ENCODE measurements at regions not wholly inside any gene's neighbourhood (a gene's known extent, or its start where the extent isn't known, plus 50 kb on each side); places are given as distances from the start of the nearest gene placed in this dataset.

DNA sequence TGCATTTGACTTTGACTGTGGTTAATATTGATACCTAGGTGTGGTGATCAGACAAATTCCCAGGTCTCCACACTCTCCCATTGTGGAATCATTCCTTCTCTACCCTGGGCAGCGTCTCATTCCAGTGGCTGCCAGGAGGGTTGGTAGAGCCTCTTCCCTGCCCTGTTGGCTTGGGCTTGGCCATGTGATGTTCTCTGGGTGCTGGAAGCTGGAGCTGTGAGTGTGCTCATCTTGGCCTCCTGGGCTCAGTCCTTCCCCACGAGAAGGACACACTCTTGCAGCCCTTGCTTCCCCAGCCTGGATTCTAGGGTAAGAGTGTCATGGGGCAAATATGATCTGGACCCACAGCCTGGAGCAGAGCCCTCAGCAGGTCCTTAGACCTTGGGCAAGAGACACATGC is 167.2 kb upstream of the IRX4 start:
- intact Hi-C loops (cut with micrococcal nuclease), result no loop called here

GRCh38 chr5:2048664-2049063 is 165.9 kb upstream of the IRX4 start:
- intact Hi-C loops (cut with micrococcal nuclease), result no loop called here

DNA sequence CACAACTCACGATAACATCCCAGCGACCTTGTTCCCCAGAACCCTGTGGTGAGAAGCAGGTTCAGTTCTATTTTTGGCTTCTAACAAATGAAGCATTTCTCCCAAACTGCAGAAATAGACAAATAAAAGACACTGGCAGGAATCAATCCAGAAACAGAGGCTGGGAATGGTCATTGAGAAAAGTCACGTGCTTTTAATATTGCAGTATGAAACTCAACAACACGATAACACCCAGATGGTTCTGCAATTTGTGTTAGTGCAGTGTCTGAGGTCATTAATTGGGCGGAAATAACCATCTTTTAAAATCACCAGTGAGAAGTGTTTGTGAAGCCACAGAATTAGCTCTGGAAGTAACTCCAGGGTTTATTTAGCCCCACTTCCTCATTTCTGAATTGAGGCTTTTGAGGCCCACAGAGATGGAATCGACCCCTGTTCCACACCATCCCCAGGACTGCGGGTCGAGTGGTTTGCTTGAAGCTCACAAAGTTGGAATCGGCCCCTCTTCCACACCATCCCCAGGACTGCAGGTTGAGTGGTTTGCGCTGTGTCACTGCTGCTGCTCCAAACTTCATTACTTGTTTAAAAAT is 164.7 kb upstream of the IRX4 start:
- intact Hi-C loops (cut with micrococcal nuclease), result no loop called here

DNA sequence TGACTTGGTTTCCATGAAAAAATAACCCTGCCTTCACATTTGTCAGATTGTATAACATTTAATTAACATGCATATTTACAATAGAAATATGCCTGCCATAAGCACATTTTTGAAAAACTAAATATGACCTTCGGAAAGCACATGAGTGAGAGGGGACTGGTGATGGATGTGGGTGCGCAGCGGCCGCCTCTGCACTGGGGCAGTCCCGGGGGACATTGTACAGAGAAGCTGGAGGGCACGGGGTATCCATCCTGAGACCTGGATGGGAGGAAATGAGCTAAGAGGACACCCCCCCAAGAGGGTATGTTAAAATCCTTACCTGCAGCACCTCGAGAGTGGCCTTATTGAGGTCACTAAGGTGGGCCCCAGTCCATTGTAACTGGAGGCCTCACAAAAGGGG is 161.3 kb upstream of the IRX4 start:
- intact Hi-C loops (cut with micrococcal nuclease), result no loop called here

DNA sequence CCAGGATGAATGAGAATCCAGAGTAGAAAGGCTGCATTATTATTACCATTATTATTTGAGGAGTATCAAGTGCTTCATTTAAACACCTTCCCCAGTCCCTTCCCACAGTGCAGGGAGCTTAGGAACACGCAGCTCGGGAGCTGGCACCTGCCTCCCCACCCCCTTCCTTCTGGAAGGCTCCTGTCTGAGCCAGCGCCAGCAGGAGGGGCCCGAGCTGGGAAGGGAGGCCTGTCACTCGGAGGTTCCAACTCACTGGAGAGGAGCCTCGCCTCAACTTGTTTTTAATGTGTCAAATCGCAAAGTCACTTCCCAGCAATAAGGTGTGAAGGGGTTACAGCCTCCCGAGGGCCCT is 156.4 kb upstream of the IRX4 start:
- intact Hi-C loops (cut with micrococcal nuclease), result loop anchor here (5.0 kb wide), 1 partner anchor 113 kb away; no protein-coding TSS in a partner anchor

GRCh38 chr5:2038321-2039179 is 155.8 kb upstream of the IRX4 start:
- intact Hi-C loops (cut with micrococcal nuclease), result loop anchor here (1.0 to 5.0 kb wide), 3 partner anchors 114 to 300 kb away; no protein-coding TSS in a partner anchor

DNA sequence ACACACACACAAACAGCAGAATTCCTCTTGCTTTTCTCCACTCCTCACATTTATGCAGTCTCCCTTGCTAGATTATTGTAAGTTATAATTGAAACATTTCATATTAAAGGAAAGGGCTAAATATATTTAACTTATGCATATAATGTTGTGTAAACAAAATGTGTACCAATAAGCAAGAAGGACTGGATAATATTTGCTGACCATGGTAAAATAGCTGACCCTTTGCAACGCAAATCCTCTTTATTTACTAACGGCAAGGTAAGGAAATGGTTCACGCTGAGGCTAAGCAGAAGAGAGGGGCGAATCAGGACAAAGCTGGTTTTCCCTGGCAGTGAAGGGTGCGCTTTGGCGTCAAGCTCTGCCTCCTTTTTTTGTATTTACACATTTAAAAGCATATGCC is 154.2 kb upstream of the IRX4 start:
- intact Hi-C loops (cut with micrococcal nuclease), result loop anchor here (5.0 kb wide), 1 partner anchor 115 kb away; no protein-coding TSS in a partner anchor

GRCh38 chr5:2032432-2032831 is 149.7 kb upstream of the IRX4 start:
- intact Hi-C loops (cut with micrococcal nuclease), result no loop called here

- intact Hi-C loops (cut with micrococcal nuclease), result no loop called here
Measured at GRCh38 chr5:2031581-2031980, 148.9 kb upstream of the IRX4 start.

- intact Hi-C loops (cut with micrococcal nuclease), result no loop called here
Measured at GRCh38 chr5:2030131-2030530, 147.4 kb upstream of the IRX4 start.

GRCh38 chr5:2029206-2029605 is 146.5 kb upstream of the IRX4 start:
- intact Hi-C loops (cut with micrococcal nuclease), result no loop called here

- intact Hi-C loops (cut with micrococcal nuclease), result no loop called here
Measured at GRCh38 chr5:2027790-2028189, 145.1 kb upstream of the IRX4 start.

DNA sequence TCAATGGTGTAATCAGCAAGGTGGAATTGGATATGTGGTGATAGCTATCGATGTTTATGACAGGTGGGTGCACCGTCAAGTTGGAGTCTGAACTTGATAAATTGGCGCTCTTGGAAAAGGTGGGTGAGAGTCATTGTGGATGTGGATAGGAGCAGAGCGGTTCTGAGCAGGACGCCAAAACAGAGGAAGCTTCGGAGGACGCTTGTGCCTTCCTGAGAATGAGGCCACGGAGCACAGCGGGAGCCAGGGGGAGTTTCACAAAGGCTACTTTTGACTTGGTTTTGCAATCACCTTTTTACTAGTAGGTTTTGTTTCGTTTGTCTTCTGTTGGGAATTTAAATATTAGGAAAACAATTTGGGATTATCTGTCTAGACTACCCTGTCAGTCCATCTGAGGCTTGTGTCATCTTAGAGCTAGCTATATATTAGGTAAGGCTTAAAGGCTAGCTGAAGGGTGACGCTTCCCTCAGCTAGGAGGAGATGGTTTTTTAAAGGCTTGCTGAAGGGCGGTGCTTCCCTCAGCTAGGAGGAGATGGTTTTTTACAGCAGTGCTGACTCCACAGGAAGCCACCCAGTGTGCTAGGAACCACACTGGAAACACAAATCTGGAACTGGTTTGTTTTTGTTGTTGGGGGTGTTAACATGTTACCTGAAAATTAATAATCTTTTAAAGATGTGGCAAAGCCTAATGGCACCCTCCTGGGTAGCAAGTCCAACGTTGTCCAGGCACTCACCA is 142.4 kb upstream of the IRX4 start:
- intact Hi-C loops (cut with micrococcal nuclease), result no loop called here

- intact Hi-C loops (cut with micrococcal nuclease), result no loop called here
Measured at GRCh38 chr5:2023196-2023595, 140.5 kb upstream of the IRX4 start.

DNA sequence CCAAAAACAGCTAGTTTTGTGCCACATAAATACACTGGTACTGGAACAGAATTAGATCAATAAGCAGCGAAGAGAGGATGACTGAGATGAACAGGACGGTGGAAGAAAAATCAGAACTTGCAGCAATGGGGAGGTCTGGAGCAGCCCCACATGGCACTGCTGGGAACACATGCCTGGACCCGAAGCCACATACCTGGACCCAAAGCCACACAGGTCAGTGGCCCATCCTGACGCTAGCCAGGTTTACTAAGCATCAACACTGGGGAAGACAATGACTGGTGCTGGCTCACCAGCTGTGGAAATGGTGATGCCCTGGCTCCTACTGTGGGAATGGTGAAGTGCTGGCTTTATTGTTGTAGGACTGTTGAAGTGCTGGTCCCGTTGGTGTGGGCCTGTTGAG is 139.7 kb upstream of the IRX4 start:
- intact Hi-C loops (cut with micrococcal nuclease), result no loop called here

DNA sequence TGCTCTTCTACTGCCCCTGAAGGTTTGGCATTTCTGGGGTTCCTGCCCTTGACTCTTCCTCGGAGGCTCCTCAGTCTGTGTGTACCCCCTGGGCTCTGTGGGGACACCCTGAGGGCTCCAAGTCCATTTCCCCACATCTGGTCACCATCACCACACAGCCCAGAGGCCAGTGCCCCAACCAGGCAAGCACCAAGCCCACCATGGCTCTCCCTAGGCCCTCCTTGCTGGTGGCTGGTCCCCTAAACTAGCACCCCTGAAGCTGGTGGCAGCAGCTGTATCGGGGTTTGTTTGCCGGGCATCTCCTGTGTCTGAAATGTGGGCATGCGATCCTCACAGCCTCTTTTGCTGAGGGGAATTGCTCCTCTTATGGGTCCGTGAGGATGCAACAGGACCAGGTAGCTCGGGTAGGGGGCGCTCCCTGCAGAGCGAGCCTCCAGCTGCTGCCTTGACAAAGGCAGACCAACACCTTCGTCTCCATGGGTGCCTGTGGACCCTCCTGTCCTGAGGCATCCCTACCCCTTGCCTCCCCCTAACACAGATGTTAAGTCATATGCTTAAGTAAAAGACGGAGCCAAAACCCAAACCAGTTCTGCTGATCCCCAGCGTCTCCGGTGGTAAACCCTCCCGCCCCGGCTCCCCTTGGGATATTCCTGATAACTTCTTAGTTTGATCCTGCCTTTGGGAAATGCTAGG is 138.9 kb upstream of the IRX4 start:
- intact Hi-C loops (cut with micrococcal nuclease), result no loop called here

GRCh38 chr5:2020730-2021129 is 138.0 kb upstream of the IRX4 start:
- intact Hi-C loops (cut with micrococcal nuclease), result no loop called here

DNA sequence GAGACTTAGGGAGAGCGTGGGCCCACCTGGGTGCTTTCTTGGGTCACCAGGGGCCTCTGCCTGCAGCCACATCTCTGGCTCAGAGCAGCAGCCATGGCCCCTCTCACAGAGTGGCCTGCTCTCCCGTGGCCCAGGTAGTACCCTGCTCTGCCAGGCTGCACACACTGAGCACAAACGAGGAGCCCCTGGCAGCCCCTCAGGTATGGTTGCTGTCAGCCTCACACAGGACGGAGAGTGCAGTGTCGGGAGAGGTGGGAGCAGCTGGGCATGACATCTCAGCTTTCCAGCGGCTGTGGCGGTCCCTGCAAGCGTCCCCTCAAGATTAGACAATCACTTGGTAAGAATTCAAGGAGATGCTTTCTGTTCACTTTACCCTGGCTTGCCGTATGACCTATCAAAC is 137.0 kb upstream of the IRX4 start:
- intact Hi-C loops (cut with micrococcal nuclease), result loop anchor here (5.0 kb wide), 1 partner anchor 352 kb away; no protein-coding TSS in a partner anchor

- intact Hi-C loops (cut with micrococcal nuclease), result loop anchor here (5.0 kb wide), 1 partner anchor 351 kb away; no protein-coding TSS in a partner anchor
Measured at GRCh38 chr5:2018390-2018724, 135.6 kb upstream of the IRX4 start.

DNA sequence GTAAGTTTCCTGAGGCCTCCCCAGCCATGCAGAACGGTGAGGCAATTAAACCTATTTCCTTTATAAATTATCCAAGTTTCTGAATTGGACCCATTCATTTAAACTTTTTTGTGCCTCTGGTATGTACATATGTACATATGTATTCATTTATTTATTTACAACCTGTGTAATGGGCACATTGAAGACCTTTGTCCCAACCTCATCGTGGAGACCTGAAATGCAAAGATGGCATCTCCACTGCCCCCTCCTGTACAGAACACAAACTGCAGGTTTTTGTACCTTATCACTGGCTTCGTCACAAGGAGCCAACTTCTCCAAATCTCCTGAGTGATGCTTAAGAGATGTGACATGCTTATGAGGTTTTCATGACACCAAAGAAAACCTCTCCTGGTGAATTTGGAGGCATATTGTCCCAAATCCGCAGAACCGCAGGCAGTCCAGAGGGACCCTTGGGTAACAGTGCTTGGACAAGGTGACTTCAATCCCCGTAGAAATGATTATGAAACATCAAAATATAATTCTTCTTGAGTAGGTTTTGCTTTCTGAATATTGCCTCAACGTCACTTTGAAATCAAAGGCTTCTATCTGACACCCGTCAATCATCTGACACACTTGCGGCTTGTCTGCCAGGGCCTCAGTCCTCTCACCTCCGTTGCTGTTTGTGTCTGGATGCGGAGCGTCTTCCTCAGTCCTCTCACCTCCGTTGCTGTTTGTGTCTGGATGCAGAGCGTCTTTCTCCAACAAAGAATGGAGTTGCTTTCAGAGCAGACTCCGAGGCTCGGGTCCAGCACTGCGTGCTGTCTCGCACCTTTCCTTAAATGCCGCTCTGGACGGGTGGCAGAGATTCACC is 135.0 kb upstream of the IRX4 start:
- intact Hi-C loops (cut with micrococcal nuclease), result loop anchor here (1.0 to 5.0 kb wide), 3 partner anchors 254 to 350 kb away; no protein-coding TSS in a partner anchor

DNA sequence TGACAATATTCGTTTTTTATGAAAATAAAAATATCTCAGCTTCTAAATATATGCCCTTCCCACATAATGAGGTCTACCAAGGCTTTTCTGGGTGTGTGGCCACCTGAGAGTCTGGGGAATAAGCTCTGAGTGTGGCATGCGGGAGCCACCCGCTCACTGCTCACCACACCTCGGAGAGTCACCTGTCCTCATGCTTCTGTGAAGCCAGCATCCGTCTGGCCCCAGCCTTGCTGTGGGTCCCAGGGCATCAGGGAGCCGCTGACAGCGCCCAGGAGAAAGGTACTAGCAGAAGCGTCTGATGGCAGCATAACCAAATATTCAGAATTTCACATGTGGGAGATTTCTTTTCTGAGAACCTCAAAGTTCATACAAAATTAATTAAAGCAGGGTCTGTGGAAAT is 133.2 kb upstream of the IRX4 start:
- intact Hi-C loops (cut with micrococcal nuclease), result loop anchor here (5.0 kb wide), 1 partner anchor 349 kb away; no protein-coding TSS in a partner anchor
